ENCODE measurements at regions not wholly inside any gene's neighbourhood (a gene's known extent, or its start where the extent isn't known, plus 50 kb on each side); places are given as distances from the start of the nearest gene placed in this dataset.
A peak's percentile ranks its signal among the peaks of the same experiment; 100 is the strongest.

DNA sequence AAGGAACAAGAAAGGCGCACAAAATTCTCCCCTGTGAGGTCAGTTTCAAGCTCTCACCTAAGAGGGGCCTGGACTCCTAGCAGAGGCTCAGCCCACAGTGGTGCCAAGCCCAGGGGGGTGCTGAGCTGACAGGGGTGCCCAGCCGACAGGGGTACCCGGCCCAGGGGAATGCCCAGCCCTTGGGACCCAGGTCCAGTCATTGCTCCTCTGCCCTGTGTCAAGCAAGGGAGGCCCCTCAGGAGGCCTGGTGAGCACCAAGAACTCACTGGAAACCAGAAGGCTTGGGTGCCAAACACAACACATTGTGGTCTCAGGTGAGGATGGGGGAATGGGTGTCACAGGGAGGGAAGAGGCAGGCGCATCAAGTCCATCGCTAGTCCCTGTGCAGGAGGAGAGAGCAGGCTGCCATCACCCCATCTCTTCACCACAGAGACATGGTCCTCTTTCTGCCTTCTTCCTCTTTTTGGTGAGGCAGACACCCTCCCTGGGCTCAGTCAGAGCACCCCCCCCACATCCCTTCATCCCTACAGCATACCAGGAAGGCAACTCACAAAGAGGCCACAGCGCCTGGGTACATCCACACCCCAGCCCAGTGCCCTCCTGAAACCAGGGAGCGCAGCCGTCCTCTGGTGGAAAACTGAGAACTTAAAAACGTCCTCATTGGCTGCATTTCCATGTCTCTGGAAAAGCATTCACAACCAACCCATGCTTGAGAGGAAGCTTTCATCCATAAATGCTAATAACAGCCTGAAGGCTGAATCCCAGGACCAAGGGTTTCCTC, 111.3 kb downstream of the BANF2 start:
- ATAC-seq (ENCODE audit: low read depth) = no peak
- Histone ChIP-seq H3K27me3 (ENCODE audit: insufficient read depth, poor library complexity, severe bottlenecking) (no peaks in the 10 kb centered on the region), H3K4me1 (ENCODE audit: insufficient read depth, poor library complexity, severe bottlenecking) (no peaks in the 10 kb centered on the region), H3K4me3 (ENCODE audit: severe bottlenecking) (no peak overlapping the region), H3K9me3 (ENCODE audit: severe bottlenecking) (no peaks in the 10 kb centered on the region), H3K36me3 (ENCODE audit: low read depth) (no peaks in the 10 kb centered on the region), H3K27ac (ENCODE audit: poor library complexity, severe bottlenecking) (no peak overlapping the region)
- TF ChIP-seq, protein P1, sequence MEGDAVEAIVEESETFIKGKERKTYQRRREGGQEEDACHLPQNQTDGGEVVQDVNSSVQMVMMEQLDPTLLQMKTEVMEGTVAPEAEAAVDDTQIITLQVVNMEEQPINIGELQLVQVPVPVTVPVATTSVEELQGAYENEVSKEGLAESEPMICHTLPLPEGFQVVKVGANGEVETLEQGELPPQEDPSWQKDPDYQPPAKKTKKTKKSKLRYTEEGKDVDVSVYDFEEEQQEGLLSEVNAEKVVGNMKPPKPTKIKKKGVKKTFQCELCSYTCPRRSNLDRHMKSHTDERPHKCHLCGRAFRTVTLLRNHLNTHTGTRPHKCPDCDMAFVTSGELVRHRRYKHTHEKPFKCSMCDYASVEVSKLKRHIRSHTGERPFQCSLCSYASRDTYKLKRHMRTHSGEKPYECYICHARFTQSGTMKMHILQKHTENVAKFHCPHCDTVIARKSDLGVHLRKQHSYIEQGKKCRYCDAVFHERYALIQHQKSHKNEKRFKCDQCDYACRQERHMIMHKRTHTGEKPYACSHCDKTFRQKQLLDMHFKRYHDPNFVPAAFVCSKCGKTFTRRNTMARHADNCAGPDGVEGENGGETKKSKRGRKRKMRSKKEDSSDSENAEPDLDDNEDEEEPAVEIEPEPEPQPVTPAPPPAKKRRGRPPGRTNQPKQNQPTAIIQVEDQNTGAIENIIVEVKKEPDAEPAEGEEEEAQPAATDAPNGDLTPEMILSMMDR (IDR thresholded peaks at IDR 0.05; ENCODE audit: poor library complexity, severe bottlenecking) = no peak
- DNase-seq (ENCODE audit: low spot score) = no peak

DNA sequence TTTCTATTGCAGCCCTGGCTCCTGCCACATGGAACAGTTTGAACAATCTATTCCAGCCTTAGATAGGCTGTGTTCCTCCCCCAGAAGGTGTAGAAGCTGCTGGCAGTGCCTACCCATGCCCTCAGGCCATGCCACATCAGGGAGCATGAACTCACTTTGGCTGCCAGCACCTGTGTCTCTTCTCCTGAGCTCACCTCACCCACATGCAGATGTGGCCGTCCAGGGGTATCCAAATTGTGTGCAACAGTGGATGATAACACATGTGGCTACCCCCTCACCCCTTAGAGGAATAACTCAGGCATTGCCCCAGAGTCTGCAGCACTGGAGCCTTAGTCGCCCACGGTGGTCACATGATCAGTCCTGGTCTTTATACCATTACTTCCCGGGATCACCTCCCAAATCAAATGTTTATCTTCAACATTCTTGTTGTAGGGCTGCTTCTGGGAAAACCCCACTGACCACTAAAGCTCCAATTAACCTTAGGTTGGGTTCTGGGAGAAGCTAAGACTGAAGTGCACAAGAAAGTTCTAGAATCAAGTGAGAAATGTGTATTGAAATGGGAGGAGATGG, 110.4 kb downstream of the BANF2 start:
- 0 out of 3 replicates have a peak, but pooled peaks have one; percentile 21 for ATAC-seq (ENCODE audit: low read depth)
- TF ChIP-seq, protein P1 (IDR thresholded peaks at IDR 0.05; ENCODE audit: poor library complexity, severe bottlenecking) = no peak
- no peaks in the 10 kb centered on the region for H3K36me3 ChIP-seq (ENCODE audit: low read depth)
- H3K27me3 ChIP-seq (ENCODE audit: insufficient read depth, poor library complexity, severe bottlenecking) = no peaks in the 10 kb centered on the region
- H3K4me1 ChIP-seq (ENCODE audit: insufficient read depth, poor library complexity, severe bottlenecking) = no peaks in the 10 kb centered on the region
- no peaks in the 10 kb centered on the region for H3K9me3 ChIP-seq (ENCODE audit: severe bottlenecking)
- H3K4me3 ChIP-seq (ENCODE audit: severe bottlenecking) = no peak overlapping the region
- DNase-seq (ENCODE audit: low spot score) = no peak
- no peak overlapping the region for H3K27ac ChIP-seq (ENCODE audit: poor library complexity, severe bottlenecking)

DNA sequence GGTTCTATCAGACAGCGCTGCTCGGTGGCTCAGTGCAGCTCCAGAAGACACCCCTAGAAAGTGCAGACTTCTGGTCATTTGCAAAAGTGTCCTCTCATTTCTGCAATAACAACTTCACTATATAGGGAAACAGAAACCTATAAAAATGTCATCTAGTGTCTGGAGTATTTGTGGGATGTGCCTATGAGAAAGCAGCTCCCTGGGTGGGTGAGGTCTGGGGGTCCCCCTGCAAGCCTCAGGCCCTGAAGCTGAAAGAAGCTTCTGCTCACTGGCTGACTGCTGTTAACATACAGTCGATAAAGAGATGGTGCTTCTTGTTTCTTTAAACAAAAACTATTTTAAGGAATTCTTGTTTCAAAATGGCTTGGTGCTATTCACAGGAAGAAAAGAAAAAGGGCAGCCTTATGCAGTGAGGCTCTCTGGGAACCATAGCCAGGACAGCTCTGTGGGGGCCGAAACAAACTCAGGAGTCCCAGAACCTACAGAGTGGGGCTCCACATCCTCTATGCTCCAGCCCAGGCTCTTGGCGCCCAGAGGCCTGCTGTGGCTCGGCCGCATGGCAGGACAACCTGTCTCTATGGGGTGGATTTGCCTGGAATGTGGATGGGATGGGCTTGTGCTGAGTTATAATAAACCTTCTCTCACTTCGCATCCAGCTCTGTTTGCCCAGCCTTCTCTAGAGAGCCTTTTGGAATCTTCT, 109.7 kb downstream of the BANF2 start:
- H3K4me3 ChIP-seq (ENCODE audit: severe bottlenecking) = no peak overlapping the region
- no peaks in the 10 kb centered on the region for H3K27me3 ChIP-seq (ENCODE audit: insufficient read depth, poor library complexity, severe bottlenecking)
- no peaks in the 10 kb centered on the region for H3K4me1 ChIP-seq (ENCODE audit: insufficient read depth, poor library complexity, severe bottlenecking)
- no peak for DNase-seq (ENCODE audit: low spot score)
- H3K36me3 ChIP-seq (ENCODE audit: low read depth) = no peaks in the 10 kb centered on the region
- H3K27ac ChIP-seq (ENCODE audit: poor library complexity, severe bottlenecking) = no peak overlapping the region
- no peaks in the 10 kb centered on the region for H3K9me3 ChIP-seq (ENCODE audit: severe bottlenecking)
- TF ChIP-seq, protein P1 (IDR thresholded peaks at IDR 0.05; ENCODE audit: poor library complexity, severe bottlenecking) = no peak
- 0 out of 3 replicates have a peak, but pooled peaks have one; percentile 44 for ATAC-seq (ENCODE audit: low read depth)

DNA sequence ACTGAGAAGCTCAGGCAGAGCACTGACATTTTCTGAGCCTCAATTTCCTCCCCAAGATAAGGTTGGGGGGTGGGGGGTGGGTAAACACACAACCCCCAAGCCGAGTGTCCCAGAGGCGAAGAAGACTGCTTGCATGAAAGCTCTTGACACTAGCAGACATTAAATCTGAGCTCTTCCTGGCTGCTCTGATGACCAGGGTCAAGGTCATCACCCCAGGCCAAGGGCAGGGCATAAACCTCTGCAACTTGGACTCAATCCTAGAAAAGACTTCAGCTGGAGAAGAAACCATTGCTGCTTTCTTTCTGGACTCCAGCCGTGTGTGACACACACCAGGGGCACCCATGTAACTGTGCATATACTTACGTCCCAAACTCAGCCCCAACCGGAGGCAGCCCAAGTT, 109.0 kb downstream of the BANF2 start:
- no peaks in the 10 kb centered on the region for H3K36me3 ChIP-seq (ENCODE audit: low read depth)
- no peak overlapping the region for H3K27ac ChIP-seq (ENCODE audit: poor library complexity, severe bottlenecking)
- no peaks in the 10 kb centered on the region for H3K27me3 ChIP-seq (ENCODE audit: insufficient read depth, poor library complexity, severe bottlenecking)
- no peak for DNase-seq (ENCODE audit: low spot score)
- TF ChIP-seq, protein P1 (IDR thresholded peaks at IDR 0.05; ENCODE audit: poor library complexity, severe bottlenecking) = no peak
- H3K4me1 ChIP-seq (ENCODE audit: insufficient read depth, poor library complexity, severe bottlenecking) = no peaks in the 10 kb centered on the region
- no peak for ATAC-seq (ENCODE audit: low read depth)
- no peak overlapping the region for H3K4me3 ChIP-seq (ENCODE audit: severe bottlenecking)
- H3K9me3 ChIP-seq (ENCODE audit: severe bottlenecking) = no peaks in the 10 kb centered on the region

Measured in RWPE2 (cell line).